GM12864 (cell line): ENCODE measurements at regions not wholly inside any gene's neighbourhood (a gene's known extent, or its start where the extent isn't known, plus 50 kb on each side); places are given as distances from the start of the nearest gene placed in this dataset.
"Not testable (repeated sequence)": the region's sequence is repeated elsewhere in the genome, so short reads cannot be mapped to it uniquely, and the experiment has no call there.

Experiments
- DNase-seq: peaks from one replicate; pipeline ENCODE4 v3.0.0-alpha.2; 2011; ENCODE audit warnings: low read depth
- H3K4me3 ChIP-seq: 2 replicates; pipeline ENCODE4 v1.5.1; 2011; ENCODE audit warnings: mild to moderate bottlenecking, low read depth, low read length, control low read depth
- CTCF ChIP-seq: IDR thresholded peaks from 2 replicates; pipeline ENCODE4 v1.5.1; 2011; ENCODE audit warnings: low read depth, mild to moderate bottlenecking, moderate library complexity, low read length, control low read depth, inconsistent platforms; ENCODE audit errors: missing control alignments

- DNase-seq: no peak
- H3K4me3 ChIP-seq: no peak overlapping the region
- no peak for TF ChIP-seq CTCF
These were observed 961.3 kb upstream of the CNTN5 start for GRCh38 chr11:98059488-98059887.

GRCh38 chr11:98060759-98061158 lies 960.0 kb upstream of the CNTN5 start:
- no peak for DNase-seq
- no peak overlapping the region for H3K4me3 ChIP-seq
- TF ChIP-seq CTCF: no peak

- no peak for DNase-seq
- H3K4me3 ChIP-seq: no peak overlapping the region
- no peak for TF ChIP-seq CTCF
These were observed 958.9 kb upstream of the CNTN5 start for GRCh38 chr11:98061858-98062257.

- no peak for DNase-seq
- no peak for TF ChIP-seq CTCF
- no peak overlapping the region for H3K4me3 ChIP-seq
These were observed 958.0 kb upstream of the CNTN5 start for GRCh38 chr11:98062714-98063113.

- no peak overlapping the region for H3K4me3 ChIP-seq
- no peak for TF ChIP-seq CTCF
- DNase-seq: no peak
These were observed 952.5 kb upstream of the CNTN5 start for GRCh38 chr11:98068251-98068650.

- DNase-seq, H3K4me3 ChIP-seq: not testable (repeated sequence)
These were observed 951.6 kb upstream of the CNTN5 start for GRCh38 chr11:98069147-98069546.

- H3K4me3 ChIP-seq: no peak overlapping the region
- DNase-seq: no peak
- no peak for TF ChIP-seq CTCF
These were observed 950.9 kb upstream of the CNTN5 start for GRCh38 chr11:98069861-98070260.
